ENCODE measurements at regions not wholly inside any gene's neighbourhood (a gene's known extent, or its start where the extent isn't known, plus 50 kb on each side); places are given as distances from the start of the nearest gene placed in this dataset.

- H3K9me3 ChIP-seq (ENCODE audit: insufficient read depth, low read depth, low read length), result no peaks in the 10 kb centered on the region
- no peak overlapping the region for H4K91ac ChIP-seq (ENCODE audit: low read depth, low read length)
- H3K36me3 ChIP-seq (ENCODE audit: control insufficient read depth in 1 of 2, insufficient read depth in 2 of 2, low read length in 2 of 2), result no peaks in the 10 kb centered on the region
- no peaks in the 10 kb centered on the region for H3K79me2 ChIP-seq (ENCODE audit: control insufficient read depth, insufficient read depth, low read length, poor library complexity)
- H3K23ac ChIP-seq (ENCODE audit: low read length), result no peak overlapping the region
- H4K12ac ChIP-seq (ENCODE audit: low read depth, low read length), result no peak overlapping the region
- H2AK5ac ChIP-seq (ENCODE audit: low read length), result no peak overlapping the region
- peaks cover 4% of the 10 kb centered on the region for H3K79me1 ChIP-seq (ENCODE audit: low read length)
- no peak overlapping the region for H3K4me2 ChIP-seq (ENCODE audit: low read length)
- H2BK12ac ChIP-seq (ENCODE audit: low read length), result no peak overlapping the region
- H3K9ac ChIP-seq (ENCODE audit: low read length), result no peak overlapping the region
- no peak overlapping the region for H2AFZ ChIP-seq (ENCODE audit: insufficient read depth, low read length, poor library complexity)
- no peak overlapping the region for H3K27ac ChIP-seq (ENCODE audit: low read depth, low read length)
- no peak overlapping the region for H3K4ac ChIP-seq (ENCODE audit: low read depth, low read length)
- no peak overlapping the region for H3K14ac ChIP-seq (ENCODE audit: low read length)
- no peak overlapping the region for H3K4me3 ChIP-seq (ENCODE audit: low read depth, low read length)
- no CpG with 5 or more reads among the region's 2 CpGs for WGBS (ENCODE audit: extremely low coverage, insufficient coverage, insufficient read length)
- peaks cover 3 to 11% of the 10 kb centered on the region in 2 experiments for H3K4me1 ChIP-seq (ENCODE audit: control insufficient read depth in 1 of 2, insufficient read depth in 2 of 2, low read length in 2 of 2)
- H2BK120ac ChIP-seq (ENCODE audit: insufficient read depth, low read length, poor library complexity), result no peak overlapping the region
- DNase-seq, result no peak
- H4K8ac ChIP-seq (ENCODE audit: low read depth, low read length), result no peak overlapping the region
- H2BK5ac ChIP-seq (ENCODE audit: low read depth, low read length, poor library complexity), result no peak overlapping the region
- H3K27me3 ChIP-seq (ENCODE audit: insufficient read depth, low read length), result no peaks in the 10 kb centered on the region
- H3K18ac ChIP-seq (ENCODE audit: low read length), result no peak overlapping the region
These were observed 67.8 kb upstream of the HNMT start for GRCh38 chr2:137896467-137896866.

GRCh38 chr2:137897082-137897481 lies 67.2 kb upstream of the HNMT start:
- H4K8ac ChIP-seq (ENCODE audit: low read depth, low read length), result no peak overlapping the region
- H4K12ac ChIP-seq (ENCODE audit: low read depth, low read length), result no peak overlapping the region
- no peak for DNase-seq
- no peaks in the 10 kb centered on the region for H3K36me3 ChIP-seq (ENCODE audit: control insufficient read depth in 1 of 2, insufficient read depth in 2 of 2, low read length in 2 of 2)
- no peaks in the 10 kb centered on the region for H3K9me3 ChIP-seq (ENCODE audit: insufficient read depth, low read depth, low read length)
- H3K27me3 ChIP-seq (ENCODE audit: insufficient read depth, low read length), result no peaks in the 10 kb centered on the region
- H3K79me2 ChIP-seq (ENCODE audit: control insufficient read depth, insufficient read depth, low read length, poor library complexity), result no peaks in the 10 kb centered on the region
- H2BK12ac ChIP-seq (ENCODE audit: low read length), result peak overlapping the region; percentile 18
- H3K9ac ChIP-seq (ENCODE audit: low read length), result no peak overlapping the region
- H2BK5ac ChIP-seq (ENCODE audit: low read depth, low read length, poor library complexity), result no peak overlapping the region
- peaks cover 4% of the 10 kb centered on the region for H3K79me1 ChIP-seq (ENCODE audit: low read length)
- H2BK120ac ChIP-seq (ENCODE audit: insufficient read depth, low read length, poor library complexity), result no peak overlapping the region
- no peak overlapping the region for H2AK5ac ChIP-seq (ENCODE audit: low read length)
- H3K4me1 ChIP-seq (ENCODE audit: control insufficient read depth in 1 of 2, insufficient read depth in 2 of 2, low read length in 2 of 2), result peaks cover 3 to 11% of the 10 kb centered on the region in 2 experiments
- peak overlapping the region; percentile 40 for H3K23ac ChIP-seq (ENCODE audit: low read length)
- no peak overlapping the region for H4K91ac ChIP-seq (ENCODE audit: low read depth, low read length)
- no CpG with 5 or more reads among the region's 1 CpG for WGBS (ENCODE audit: extremely low coverage, insufficient coverage, insufficient read length)
- no peak overlapping the region for H3K4ac ChIP-seq (ENCODE audit: low read depth, low read length)
- no peak overlapping the region for H3K18ac ChIP-seq (ENCODE audit: low read length)
- H3K4me3 ChIP-seq (ENCODE audit: low read depth, low read length), result no peak overlapping the region
- H2AFZ ChIP-seq (ENCODE audit: insufficient read depth, low read length, poor library complexity), result no peak overlapping the region
- H3K4me2 ChIP-seq (ENCODE audit: low read length), result no peak overlapping the region
- no peak overlapping the region for H3K14ac ChIP-seq (ENCODE audit: low read length)
- no peak overlapping the region for H3K27ac ChIP-seq (ENCODE audit: low read depth, low read length)

GRCh38 chr2:137900421-137901141 lies 63.7 kb upstream of the HNMT start:
- Histone ChIP-seq H3K23ac (ENCODE audit: low read length) (no peak overlapping the region), H2BK120ac (ENCODE audit: insufficient read depth, low read length, poor library complexity) (no peak overlapping the region), H3K9ac (ENCODE audit: low read length) (no peak overlapping the region), H3K14ac (ENCODE audit: low read length) (no peak overlapping the region), H3K4me1 (ENCODE audit: control insufficient read depth in 1 of 2, insufficient read depth in 2 of 2, low read length in 2 of 2) (peaks cover 3 to 8% of the 10 kb centered on the region in 2 experiments), H3K4ac (ENCODE audit: low read depth, low read length) (no peak overlapping the region), H2BK12ac (ENCODE audit: low read length) (no peak overlapping the region), H3K4me3 (ENCODE audit: low read depth, low read length) (no peak overlapping the region), H4K91ac (ENCODE audit: low read depth, low read length) (no peak overlapping the region), H3K36me3 (ENCODE audit: control insufficient read depth in 1 of 2, insufficient read depth in 2 of 2, low read length in 2 of 2) (no peaks in the 10 kb centered on the region), H2AK5ac (ENCODE audit: low read length) (no peak overlapping the region), H3K9me3 (ENCODE audit: insufficient read depth, low read depth, low read length) (no peaks in the 10 kb centered on the region), H3K79me1 (ENCODE audit: low read length) (peaks cover 4% of the 10 kb centered on the region), H3K4me2 (ENCODE audit: low read length) (no peak overlapping the region), H3K79me2 (ENCODE audit: control insufficient read depth, insufficient read depth, low read length, poor library complexity) (no peaks in the 10 kb centered on the region), H3K18ac (ENCODE audit: low read length) (no peak overlapping the region), H3K27me3 (ENCODE audit: insufficient read depth, low read length) (no peaks in the 10 kb centered on the region), H2BK5ac (ENCODE audit: low read depth, low read length, poor library complexity) (no peak overlapping the region), H3K27ac (ENCODE audit: low read depth, low read length) (no peak overlapping the region), H4K12ac (ENCODE audit: low read depth, low read length) (no peak overlapping the region), H4K8ac (ENCODE audit: low read depth, low read length) (no peak overlapping the region), H2AFZ (ENCODE audit: insufficient read depth, low read length, poor library complexity) (no peak overlapping the region)
- no CpG with 5 or more reads among the region's 4 CpGs for WGBS (ENCODE audit: extremely low coverage, insufficient coverage, insufficient read length)
- DNase-seq, result no peak

- Histone ChIP-seq H2AFZ (ENCODE audit: insufficient read depth, low read length, poor library complexity) (no peak overlapping the region), H2AK5ac (ENCODE audit: low read length) (no peak overlapping the region), H4K8ac (ENCODE audit: low read depth, low read length) (no peak overlapping the region), H3K27me3 (ENCODE audit: insufficient read depth, low read length) (no peaks in the 10 kb centered on the region), H3K36me3 (ENCODE audit: control insufficient read depth in 1 of 2, insufficient read depth in 2 of 2, low read length in 2 of 2) (no peaks in the 10 kb centered on the region), H3K4ac (ENCODE audit: low read depth, low read length) (no peak overlapping the region), H2BK120ac (ENCODE audit: insufficient read depth, low read length, poor library complexity) (no peak overlapping the region), H3K79me1 (ENCODE audit: low read length) (peaks cover 10% of the 10 kb centered on the region), H3K27ac (ENCODE audit: low read depth, low read length) (no peak overlapping the region), H3K23ac (ENCODE audit: low read length) (no peak overlapping the region), H3K9ac (ENCODE audit: low read length) (no peak overlapping the region), H2BK12ac (ENCODE audit: low read length) (no peak overlapping the region), H3K14ac (ENCODE audit: low read length) (no peak overlapping the region), H3K9me3 (ENCODE audit: insufficient read depth, low read depth, low read length) (no peaks in the 10 kb centered on the region), H3K4me3 (ENCODE audit: low read depth, low read length) (no peak overlapping the region), H3K4me2 (ENCODE audit: low read length) (no peak overlapping the region), H3K79me2 (ENCODE audit: control insufficient read depth, insufficient read depth, low read length, poor library complexity) (no peaks in the 10 kb centered on the region), H3K18ac (ENCODE audit: low read length) (no peak overlapping the region), H4K91ac (ENCODE audit: low read depth, low read length) (no peak overlapping the region), H3K4me1 (ENCODE audit: control insufficient read depth in 1 of 2, insufficient read depth in 2 of 2, low read length in 2 of 2) (no peaks in the 10 kb centered on the region), H4K12ac (ENCODE audit: low read depth, low read length) (no peak overlapping the region), H2BK5ac (ENCODE audit: low read depth, low read length, poor library complexity) (no peak overlapping the region)
- WGBS (ENCODE audit: extremely low coverage, insufficient coverage, insufficient read length), result no CpG with 5 or more reads among the region's 4 CpGs
- DNase-seq, result peak in 1 of 2 donors; percentile 69
These were observed 53.6 kb upstream of the HNMT start for GRCh38 chr2:137910641-137911040.

Data from trophoblast cell (in vitro differentiated cells and primary cell).